Caco-2 (cell line): ENCODE measurements at regions not wholly inside any gene's neighbourhood (a gene's known extent, or its start where the extent isn't known, plus 50 kb on each side); places are given as distances from the start of the nearest gene placed in this dataset.

Experiments used
- BruUV-seq: library from RNA; stranded (reverse); fragments of 400-500 nt; replicated peaks from 2 replicates; lab custom pipeline; 2021; lab: Mats Ljungman, UMichigan
- CTCF ChIA-PET: fragments of 300-600 bp; sonication (Branson Sonifier 250); formaldehyde crosslinking; loops from one replicate; lab custom pipeline; 2022; ENCODE audit warnings: antibody characterized with exemption; lab: Charles Lee
- POLR2A ChIA-PET: fragments of 300-600 bp; sonication (Branson Sonifier 250); formaldehyde crosslinking; loops from one replicate; lab custom pipeline; 2022; ENCODE audit warnings: antibody characterized with exemption; lab: Charles Lee
- DNase-seq, 2 experiments: peaks; one replicate each; pipeline versions ENCODE4 v3.0.0 to v3.0.0-alpha.2; 2020 to 2022
- H3K27me3 ChIP-seq: replicated peaks from 2 replicates; pipeline ENCODE4 v1.6.0; 2011; ENCODE audit warnings: low read length; ENCODE audit not compliant: control insufficient read depth, insufficient read depth
- H3K36me3 ChIP-seq: 2 replicates; pipeline ENCODE4 v1.5.1; 2011; ENCODE audit warnings: low read length; ENCODE audit not compliant: control insufficient read depth, insufficient read depth
- H3K4me1 ChIP-seq: fragments of 250-450 bp; sonication (Bioruptor Pico); 2 replicates; pipeline ENCODE4 v1.5.1; 2020; ENCODE audit warnings: mild to moderate bottlenecking
- H3K4me3 ChIP-seq: 2 replicates; pipeline ENCODE4 v1.5.1; 2011; ENCODE audit warnings: low read depth, mild to moderate bottlenecking, control low read depth, low read length
- H3K9me3 ChIP-seq: fragments of 250-450 bp; sonication (Bioruptor Pico); 2 replicates; pipeline ENCODE4 v1.5.1; 2020; ENCODE audit warnings: mild to moderate bottlenecking, moderate library complexity
- H3K27ac Mint-ChIP-seq: one replicate; pipeline ENCODE4 v1.8.0; 2022; ENCODE audit warnings: mixed read lengths; ENCODE audit not compliant: unreplicated experiment
- H3K27me3 Mint-ChIP-seq: one replicate; pipeline ENCODE4 v1.8.0; 2022; ENCODE audit warnings: mixed read lengths; ENCODE audit not compliant: insufficient read depth, unreplicated experiment
- H3K36me3 Mint-ChIP-seq: one replicate; pipeline ENCODE4 v1.8.0; 2022; ENCODE audit warnings: mild to moderate bottlenecking, mixed read lengths; ENCODE audit not compliant: insufficient read depth, unreplicated experiment
- H3K4me1 Mint-ChIP-seq: one replicate; pipeline ENCODE4 v1.8.0; 2022; ENCODE audit warnings: low read depth, mixed read lengths; ENCODE audit not compliant: unreplicated experiment
- H3K4me3 Mint-ChIP-seq: one replicate; pipeline ENCODE4 v1.8.0; 2022; ENCODE audit warnings: mild to moderate bottlenecking, moderate library complexity, mixed read lengths; ENCODE audit not compliant: unreplicated experiment
- H3K9me3 Mint-ChIP-seq: one replicate; pipeline ENCODE4 v1.8.0; 2022; ENCODE audit warnings: mixed read lengths; ENCODE audit not compliant: unreplicated experiment
- CTCF ChIP-seq, 2 experiments: fragments of 200-600 bp in 1 of 2; IDR thresholded peaks; 1 replicate in 1 of 2; 2 replicates in 1 of 2; pipeline versions ENCODE4 v1.5.1 to v1.8.0; 2011 to 2022; ENCODE audit warnings: antibody characterized with exemption in 1 of 2, control low read depth in 1 of 2, inconsistent platforms in 1 of 2, low read depth in 1 of 2, low read length in 1 of 2, mild to moderate bottlenecking in 1 of 2, moderate library complexity in 1 of 2; ENCODE audit not compliant: insufficient read depth in 1 of 2, severe bottlenecking in 1 of 2, unreplicated experiment in 1 of 2
- intact Hi-C: fragments of 100-400 bp; cut with micrococcal nuclease; formaldehyde crosslinking; loops from one replicate; pipeline ENCODE4 v1.10.0; 2022; ENCODE audit not compliant: unreplicated experiment

DNA sequence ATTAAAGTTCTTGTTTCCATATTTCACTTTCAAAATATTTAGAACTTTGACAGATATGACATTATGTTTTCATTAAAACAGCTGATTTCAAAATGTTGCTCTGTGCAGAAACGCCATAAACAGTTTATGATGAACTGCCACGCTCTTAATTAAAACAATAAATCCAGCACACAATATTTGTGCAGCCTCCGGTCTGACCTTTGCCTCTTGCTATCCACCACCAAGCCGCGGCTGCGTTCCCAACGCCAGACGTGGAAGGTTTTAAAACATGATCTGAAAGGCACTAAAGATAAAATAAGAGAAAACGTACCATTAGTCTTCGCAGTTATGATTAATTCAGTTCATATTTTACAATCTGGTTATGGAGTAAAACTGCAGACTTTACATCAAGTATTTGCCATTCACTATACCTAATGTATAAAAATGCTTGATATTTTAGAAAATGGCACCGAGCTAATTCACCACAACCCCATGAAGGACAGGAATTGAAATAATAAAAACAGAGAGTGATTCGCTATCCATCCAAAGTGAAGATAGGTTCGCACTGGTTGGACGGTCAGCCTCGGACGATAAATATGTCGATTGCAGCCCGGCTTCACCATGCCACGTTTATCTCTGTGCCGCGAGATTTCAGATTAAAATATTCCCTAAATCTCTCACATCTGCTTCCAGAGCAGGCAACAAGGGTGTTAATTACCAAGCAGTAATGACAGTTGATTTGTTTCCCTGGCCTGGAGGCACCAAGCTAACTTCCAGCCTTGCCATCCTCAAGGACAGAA, 103.3 kb upstream of the ZNF507 start:
- peaks cover 6% of the 10 kb centered on the region; the same call in 1 of the 2 replicates for H3K4me1 ChIP-seq
- Mint-ChIP-seq H3K27ac (no peak overlapping the region), H3K36me3 (no peaks in the 10 kb centered on the region), H3K4me1 (peaks cover 9% of the 10 kb centered on the region), H3K4me3 (no peak overlapping the region), H3K27me3 (peaks cover 14% of the 10 kb centered on the region), H3K9me3 (no peaks in the 10 kb centered on the region)
- ChIA-PET POLR2A (no interaction called here), CTCF (no interaction called here)
- no peaks in the 10 kb centered on the region for H3K27me3 ChIP-seq
- H3K9me3 ChIP-seq = no peaks in the 10 kb centered on the region
- no peak for DNase-seq
- no peaks in the 10 kb centered on the region for H3K36me3 ChIP-seq
- H3K4me3 ChIP-seq = no peak overlapping the region
- BruUV-seq = no TSS peak
- intact Hi-C loops = no loop called here
- no peak for TF ChIP-seq CTCF (IDR thresholded peaks at IDR 0.05; ENCODE audit: insufficient read depth in 1 of 2, low read depth in 1 of 2, low read length in 1 of 2, severe bottlenecking in 1 of 2, unreplicated experiment in 1 of 2)

- ChIA-PET POLR2A (no interaction called here), CTCF (no interaction called here)
- H3K27me3 ChIP-seq = no peaks in the 10 kb centered on the region
These were observed 99.4 kb upstream of the ZNF507 start for GRCh38 chr19:32246006-32246405.

More at GRCh38 chr19:32246006-32246405, 99.4 kb upstream of the ZNF507 start:
- no TSS peak for BruUV-seq
- TF ChIP-seq CTCF (IDR thresholded peaks at IDR 0.05; ENCODE audit: insufficient read depth in 1 of 2, low read depth in 1 of 2, low read length in 1 of 2, severe bottlenecking in 1 of 2, unreplicated experiment in 1 of 2) = no peak
- H3K4me1 Mint-ChIP-seq = peaks cover 9% of the 10 kb centered on the region
- DNase-seq = no peak
- H3K4me3 ChIP-seq = no peak overlapping the region
- no peaks in the 10 kb centered on the region for H3K9me3 ChIP-seq
- H3K36me3 Mint-ChIP-seq = peaks cover 6% of the 10 kb centered on the region
- peaks cover 6% of the 10 kb centered on the region; the same call in 1 of the 2 replicates for H3K4me1 ChIP-seq
- no peaks in the 10 kb centered on the region for H3K9me3 Mint-ChIP-seq
- no peak overlapping the region for H3K4me3 Mint-ChIP-seq
- no peak overlapping the region for H3K27ac Mint-ChIP-seq
- no peaks in the 10 kb centered on the region for H3K36me3 ChIP-seq
- intact Hi-C loops = no loop called here
- peaks cover 16% of the 10 kb centered on the region for H3K27me3 Mint-ChIP-seq
